ENCODE measurements at regions not wholly inside any gene's neighbourhood (a gene's known extent, or its start where the extent isn't known, plus 50 kb on each side); places are given as distances from the start of the nearest gene placed in this dataset.
"Not testable (repeated sequence)": the region's sequence is repeated elsewhere in the genome, so short reads cannot be mapped to it uniquely, and the experiment has no call there.

- DNase-seq, result no peak
Measured at GRCh38 chr1:2953688-2954285, 67.5 kb upstream of the ACTRT2 start.

DNA sequence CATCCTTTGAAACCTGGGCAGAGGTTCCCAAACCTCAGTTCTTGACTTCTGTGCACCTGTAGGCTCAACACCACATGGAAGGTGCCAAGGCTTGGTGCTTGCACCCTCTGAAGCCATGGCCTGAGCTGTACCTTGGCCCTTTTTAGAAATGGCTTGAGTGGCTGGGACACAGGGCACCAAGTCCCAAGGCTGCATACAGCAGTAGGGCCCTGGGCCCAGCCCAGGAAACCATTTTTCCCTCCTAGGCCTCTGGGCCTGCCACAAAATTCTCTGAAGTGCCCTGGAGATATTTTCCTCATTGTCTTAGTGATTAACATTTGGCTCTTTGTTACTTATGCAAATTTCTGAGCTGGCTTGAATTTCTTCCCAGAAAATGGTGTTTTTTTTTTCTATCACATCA is 65.6 kb upstream of the ACTRT2 start:
- no peak for DNase-seq

DNA sequence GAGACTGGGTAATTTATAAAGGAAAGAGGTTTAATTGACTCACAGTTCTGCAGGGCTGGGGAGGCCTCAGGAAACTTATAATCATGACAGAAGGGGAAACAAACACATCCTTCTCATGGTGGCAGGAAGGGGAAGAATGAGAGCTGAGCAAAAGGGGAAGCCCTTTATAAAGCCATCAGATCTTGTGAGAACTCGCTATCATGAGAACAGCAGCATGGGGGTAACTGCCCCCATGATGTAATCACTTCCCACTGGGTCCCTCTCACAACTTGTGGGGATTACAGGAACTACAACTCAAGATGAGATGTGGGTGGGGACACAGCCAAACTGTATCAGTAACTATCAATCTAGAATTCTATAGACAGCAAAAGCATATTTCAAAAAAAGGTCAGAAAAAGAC is 64.7 kb upstream of the ACTRT2 start:
- no peak for DNase-seq

- DNase-seq, result no peak
Measured at GRCh38 chr1:2957329-2957728, 63.9 kb upstream of the ACTRT2 start.

- DNase-seq, result not testable (repeated sequence)
Measured at GRCh38 chr1:2959881-2960280, 61.4 kb upstream of the ACTRT2 start.

DNA sequence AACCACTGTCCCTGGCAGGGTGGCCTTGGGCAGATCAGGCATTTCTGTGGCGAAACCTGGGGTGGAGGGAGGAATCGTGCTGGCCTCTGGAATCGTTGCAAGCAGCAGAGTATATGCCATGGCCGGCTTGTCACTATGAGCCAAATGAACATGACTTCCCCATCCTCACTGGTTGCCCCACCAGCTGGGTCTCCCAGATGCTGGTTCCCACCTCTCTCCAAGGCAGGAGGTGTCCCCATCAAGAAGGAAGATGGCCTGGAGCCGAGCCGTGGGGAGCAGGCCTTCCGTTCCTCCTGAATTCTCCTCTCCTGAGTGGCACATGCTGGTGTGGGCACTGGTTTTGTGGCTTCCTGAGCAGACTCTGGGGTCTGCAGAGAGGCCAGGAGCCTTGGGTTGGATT is 60.2 kb upstream of the ACTRT2 start:
- no peak for DNase-seq

DNA sequence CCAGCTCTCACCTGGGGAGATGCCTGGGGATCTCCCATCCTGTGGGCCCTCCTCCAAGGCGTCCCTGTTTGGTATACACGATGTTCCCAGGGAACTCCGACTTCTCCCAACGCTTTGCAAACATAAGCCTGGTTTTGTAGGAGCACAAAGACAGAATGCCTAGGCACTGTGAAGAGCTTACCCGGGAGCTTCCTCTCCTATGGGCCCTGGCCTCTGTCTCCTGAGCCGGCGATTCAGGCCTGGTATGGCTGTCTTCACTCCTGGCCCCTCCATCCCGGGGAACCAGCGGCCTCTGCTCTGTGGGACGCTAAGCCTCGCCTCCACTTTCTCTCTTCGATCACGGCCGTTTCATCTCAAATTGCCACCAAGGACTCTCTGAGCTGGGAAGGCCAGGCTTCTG is 59.6 kb upstream of the ACTRT2 start:
- DNase-seq, result no peak

- no peak for DNase-seq
Measured at GRCh38 chr1:2962061-2962460, 59.2 kb upstream of the ACTRT2 start.

DNA sequence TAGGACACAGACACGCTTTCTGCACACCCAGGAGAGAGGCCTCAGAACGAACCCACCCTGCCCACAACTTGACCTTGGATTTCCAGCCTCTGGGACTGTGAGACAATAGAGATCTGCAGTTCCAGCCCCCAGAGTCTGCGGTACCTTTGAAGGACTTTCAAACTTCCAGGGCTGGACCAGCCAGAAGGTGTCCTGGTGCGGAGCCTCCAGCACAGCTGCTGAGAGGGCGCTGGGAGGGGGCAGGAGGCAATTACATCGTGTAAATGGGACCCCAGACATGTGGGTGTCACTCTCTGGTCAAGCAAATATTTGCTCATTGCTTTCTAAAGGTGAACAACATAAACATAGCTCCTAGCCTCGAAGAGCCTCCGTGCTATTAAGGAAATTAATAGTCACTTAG is 58.7 kb upstream of the ACTRT2 start:
- no peak for DNase-seq

GRCh38 chr1:2962946-2963345 is 58.3 kb upstream of the ACTRT2 start:
- no peak for DNase-seq

DNA sequence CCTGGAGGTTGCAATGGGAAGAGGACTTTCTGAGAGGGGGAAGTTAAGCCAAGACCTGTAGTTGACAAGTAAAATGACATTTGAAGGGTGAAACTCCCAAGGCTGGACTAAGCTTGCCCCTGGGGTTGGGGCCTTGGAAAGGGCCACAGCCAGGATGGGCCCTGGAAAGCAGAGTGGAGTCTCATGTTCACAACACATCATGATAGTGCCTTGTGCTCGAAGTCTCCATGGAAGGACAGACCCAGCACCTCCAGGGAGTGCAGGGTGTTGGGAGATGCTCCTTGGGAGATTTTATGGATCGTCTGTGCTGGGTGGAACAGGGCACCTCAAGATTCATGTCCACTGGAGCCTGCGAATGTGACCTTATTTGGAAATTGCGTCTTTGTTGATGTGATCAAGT is 55.6 kb upstream of the ACTRT2 start:
- DNase-seq, result no peak

DNA sequence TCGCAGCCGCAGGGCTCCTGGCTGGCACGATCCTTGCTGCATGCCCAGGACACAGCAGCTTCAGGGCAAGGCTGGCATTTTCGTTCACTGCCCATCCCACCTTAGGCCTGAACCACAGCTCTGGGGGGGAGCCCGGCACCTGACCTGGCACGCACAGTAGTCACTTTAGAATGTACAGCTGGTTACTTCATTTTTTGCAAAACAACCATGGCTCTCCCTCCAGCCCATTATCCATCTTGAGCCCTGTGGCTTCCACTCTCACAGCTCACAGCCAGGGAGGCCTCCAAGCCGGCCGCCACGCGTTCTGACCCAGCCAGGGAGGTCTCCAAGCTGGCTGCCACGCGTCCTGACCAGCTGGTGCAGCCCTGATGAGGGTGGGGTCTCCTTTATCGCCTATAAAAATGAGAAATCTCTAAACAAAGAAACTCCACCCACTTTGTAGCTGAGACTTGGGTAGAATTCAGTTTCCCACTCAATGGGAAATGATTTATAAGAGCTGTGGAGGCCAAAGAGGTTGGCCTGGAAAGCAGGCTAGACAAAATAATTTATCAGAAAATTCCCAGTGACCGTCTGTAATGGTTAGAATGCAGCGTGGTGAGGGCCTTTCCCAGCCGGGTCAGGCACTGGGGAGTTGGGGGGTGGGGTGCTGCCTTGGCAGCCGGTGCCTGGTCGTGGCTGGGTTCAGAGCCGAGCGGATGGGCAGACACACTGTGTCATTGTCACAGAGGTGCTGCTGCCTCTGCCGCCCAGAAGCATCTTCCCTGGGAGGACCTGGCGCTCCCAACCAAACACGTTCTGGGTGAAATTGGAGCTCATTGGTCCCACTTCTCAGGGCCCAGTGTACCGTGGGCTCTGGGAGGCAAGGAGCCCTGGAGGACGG is 54.6 kb upstream of the ACTRT2 start:
- no peak for DNase-seq

DNA sequence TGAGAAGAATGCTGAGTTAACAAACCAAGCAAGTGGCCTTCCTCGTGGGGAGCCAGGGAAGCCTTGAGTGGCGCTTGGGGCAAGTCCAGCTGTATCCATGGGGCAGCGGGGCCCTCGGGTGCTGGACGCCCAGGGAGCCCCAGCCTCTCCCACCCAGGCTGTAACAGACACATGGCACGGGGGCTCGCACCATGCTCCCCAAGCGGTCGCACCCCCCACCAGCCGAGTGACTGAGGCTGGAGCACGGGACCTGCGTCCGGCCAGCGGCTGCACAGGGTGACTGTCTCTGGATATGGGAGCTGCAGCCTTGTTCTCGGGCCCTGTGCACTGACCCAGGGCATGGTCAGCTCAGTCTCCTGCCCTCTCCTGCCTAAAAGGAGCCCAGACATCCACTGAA is 53.9 kb upstream of the ACTRT2 start:
- no peak for DNase-seq

GRCh38 chr1:2967881-2968280 is 53.4 kb upstream of the ACTRT2 start:
- no peak for DNase-seq

- DNase-seq, result no peak
Measured at GRCh38 chr1:2968471-2968881, 52.8 kb upstream of the ACTRT2 start.

- no peak for DNase-seq
Measured at GRCh38 chr1:2969011-2969844, 52.0 kb upstream of the ACTRT2 start.

DNA sequence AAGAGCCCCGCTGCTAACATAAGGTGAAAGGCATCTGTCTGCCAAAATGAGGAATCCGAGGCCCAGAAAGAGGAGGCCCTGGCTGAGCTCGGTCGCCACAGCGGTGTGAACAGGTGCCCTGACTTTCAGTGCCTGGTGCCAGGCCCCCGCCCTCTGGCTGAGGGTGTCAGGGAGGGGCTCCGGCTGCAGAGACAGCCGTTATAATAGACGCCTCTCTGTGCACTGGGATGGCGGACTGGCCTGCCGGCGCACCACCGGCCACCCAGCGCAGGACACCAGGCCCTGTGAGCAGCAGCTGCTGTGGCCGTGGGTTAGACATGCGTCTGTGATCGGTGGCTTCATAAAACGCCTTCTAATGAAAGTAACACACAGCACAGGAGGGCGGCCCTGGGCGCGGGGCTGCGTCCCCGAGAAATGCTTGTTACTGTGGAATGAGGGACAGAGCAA is 51.4 kb upstream of the ACTRT2 start:
- no peak for DNase-seq

DNA sequence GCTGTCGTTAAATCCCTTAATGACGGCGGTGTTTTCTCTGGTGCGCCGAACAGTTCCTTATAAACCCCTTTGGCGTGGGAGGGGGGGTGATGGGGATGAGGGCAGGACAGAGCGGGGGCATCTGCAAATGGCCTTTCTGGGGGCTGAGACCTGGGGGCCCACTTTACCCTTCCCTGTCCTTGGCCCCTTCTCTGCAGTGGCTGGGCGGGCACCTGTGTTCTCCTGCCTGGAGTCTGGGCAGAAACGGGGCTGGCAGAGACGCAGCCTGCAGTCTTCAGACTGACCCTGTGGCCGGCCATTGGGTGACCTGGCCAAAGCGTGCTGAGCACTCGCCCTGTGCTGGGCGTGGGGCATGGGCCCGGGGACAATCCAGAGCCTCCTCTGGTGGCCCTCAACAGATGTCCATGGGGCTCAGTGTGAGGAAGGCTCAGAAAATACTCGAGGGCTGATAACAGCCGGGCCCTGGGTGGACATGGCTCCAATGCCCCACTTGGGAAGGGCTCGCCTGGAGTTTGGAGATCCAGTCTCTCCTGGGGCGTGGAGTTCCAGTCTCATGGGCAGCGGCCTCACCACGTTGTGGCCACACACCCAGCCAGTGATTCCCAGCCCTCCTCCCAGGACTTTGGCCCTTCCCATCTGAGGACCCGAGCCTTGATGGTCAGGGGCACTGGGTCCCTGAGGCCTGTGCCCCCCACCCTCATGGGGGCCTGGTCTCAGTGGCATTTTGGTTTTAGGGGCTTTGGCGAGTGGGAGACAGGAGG is 50.8 kb upstream of the ACTRT2 start:
- no peak for DNase-seq

DNA sequence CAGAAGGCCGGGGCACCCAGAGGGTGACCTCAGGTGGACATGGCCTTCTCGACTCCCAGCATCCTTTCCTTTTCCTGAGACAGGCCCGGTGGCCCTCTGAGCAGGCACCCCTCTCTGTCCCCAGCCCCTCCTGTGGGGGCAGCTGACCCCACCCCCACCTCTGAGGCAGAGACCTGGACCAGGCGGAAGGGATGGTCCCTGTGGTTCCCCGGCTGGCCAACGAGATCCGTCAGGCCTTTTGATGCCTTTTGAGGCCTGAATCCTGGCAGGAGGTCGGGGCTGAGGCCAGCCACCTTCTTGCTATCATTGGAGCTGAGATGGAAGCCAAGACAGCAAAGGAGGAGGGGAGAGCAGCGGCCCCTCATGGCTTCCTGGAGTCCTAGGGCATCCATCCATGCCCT is 50.2 kb upstream of the ACTRT2 start:
- no peak for DNase-seq
